Liver (tissue), 8 donors: ENCODE measurements at regions not wholly inside any gene's neighbourhood (a gene's known extent, or its start where the extent isn't known, plus 50 kb on each side); places are given as distances from the start of the nearest gene placed in this dataset.

Experiments
- DNase-seq: peaks from one replicate; pipeline ENCODE4 v3.0.0-alpha.2; 2017; ENCODE audit warnings: low spot score
- H3K27ac ChIP-seq, 2 donors: one replicate each; pipeline ENCODE4 v1.7.0; 2013; ENCODE audit warnings: inconsistent platforms in 2 of 2, low read length in 2 of 2, control low read depth in 1 of 2, low read depth in 1 of 2, mild to moderate bottlenecking in 1 of 2
- H3K27me3 ChIP-seq, 4 donors: one replicate each; pipeline versions ENCODE4 v1.6.1 to v1.7.0; 2013; ENCODE audit warnings: low read length in 3 of 4, inconsistent platforms in 1 of 4, mild to moderate bottlenecking in 1 of 4, moderate library complexity in 1 of 4; ENCODE audit not compliant: control insufficient read depth in 4 of 4, insufficient read depth in 4 of 4
- H3K36me3 ChIP-seq, 4 donors: one replicate each; pipeline versions ENCODE4 v1.6.1 to v1.7.0; 2013; ENCODE audit warnings: low read length in 3 of 4, mild to moderate bottlenecking in 3 of 4, low read depth in 1 of 4, moderate library complexity in 1 of 4; ENCODE audit not compliant: control insufficient read depth in 4 of 4, insufficient read depth in 3 of 4
- H3K4me1 ChIP-seq, 4 donors: one replicate each; pipeline versions ENCODE4 v1.6.1 to v1.7.0; 2013; ENCODE audit warnings: low read length in 3 of 4, mild to moderate bottlenecking in 3 of 4, moderate library complexity in 1 of 4; ENCODE audit not compliant: control insufficient read depth in 4 of 4, insufficient read depth in 4 of 4
- H3K4me3 ChIP-seq, 3 donors: one replicate each; pipeline versions ENCODE4 v1.6.1 to v1.7.0; 2013; ENCODE audit warnings: low read length in 3 of 3, control low read depth in 1 of 3, low read depth in 1 of 3, mild to moderate bottlenecking in 1 of 3
- H3K9ac ChIP-seq, 2 donors: one replicate each; pipeline ENCODE4 v1.7.0; 2013; ENCODE audit warnings: low read length in 2 of 2, mild to moderate bottlenecking in 2 of 2, moderate library complexity in 2 of 2, control low read depth in 1 of 2, low read depth in 1 of 2
- H3K9me3 ChIP-seq, 4 donors: one replicate each; pipeline versions ENCODE4 v1.6.1 to v1.7.0; 2013; ENCODE audit warnings: low read length in 3 of 4; ENCODE audit not compliant: control insufficient read depth in 4 of 4
- FOXA1 ChIP-seq: IDR thresholded peaks from 2 replicates; pipeline ENCODE4 v1.6.1; 2016; ENCODE audit warnings: antibody characterized with exemption
- FOXA2 ChIP-seq: IDR thresholded peaks from 2 replicates; pipeline ENCODE4 v1.6.1; 2016; ENCODE audit warnings: antibody characterized with exemption
- GABPA ChIP-seq, 2 donors: IDR thresholded peaks in 1 of 2; conservative IDR thresholded peaks in 1 of 2; 2 replicates each; pipeline ENCODE4 v1.6.1; 2016; ENCODE audit warnings: antibody characterized with exemption in 2 of 2, mild to moderate bottlenecking in 1 of 2, moderate library complexity in 1 of 2
- HNF4G ChIP-seq: IDR thresholded peaks from 2 replicates; pipeline ENCODE4 v1.6.1; 2016; ENCODE audit warnings: antibody characterized with exemption
- JUND ChIP-seq, 2 donors: IDR thresholded peaks; 2 replicates each; pipeline ENCODE4 v1.6.1; 2016; ENCODE audit warnings: antibody characterized with exemption in 2 of 2
- MAX ChIP-seq: IDR thresholded peaks from 2 replicates; pipeline ENCODE4 v1.6.1; 2016; ENCODE audit warnings: antibody characterized with exemption
- NR2F2 ChIP-seq: IDR thresholded peaks from 2 replicates; pipeline ENCODE4 v1.6.1; 2016; ENCODE audit warnings: antibody characterized with exemption
- RXRA ChIP-seq, 2 donors: IDR thresholded peaks; 2 replicates each; pipeline ENCODE4 v1.6.1; 2017 to 2018; ENCODE audit warnings: antibody characterized with exemption in 2 of 2, mild to moderate bottlenecking in 1 of 2
- WGBS: extraction: QIAGEN DNeasy Blood & Tissue Kit; methylation state at CpG from one replicate; pipeline ENCODE4 v1.1.7; 2013; 5-methylcytosine and 5-hydroxymethylcytosine counted together
- TF ChIP-seq, protein P1 (sequence below): IDR thresholded peaks from 2 replicates; pipeline ENCODE4 v1.6.1; 2016; ENCODE audit warnings: antibody characterized with exemption
- TF ChIP-seq, protein P2 (sequence below): IDR thresholded peaks from 2 replicates; pipeline ENCODE4 v1.6.1; 2016; ENCODE audit warnings: antibody characterized with exemption, mild to moderate bottlenecking
- TF ChIP-seq, protein P3 (sequence below): fragments of 150-350 bp; IDR thresholded peaks from 2 replicates; pipeline ENCODE4 v1.5.1; 2017; ENCODE audit warnings: improper control_type of control experiment, low read depth, low read length; ENCODE audit not compliant: missing input control
- TF ChIP-seq, protein P4 (sequence below): IDR thresholded peaks from 2 replicates; pipeline ENCODE4 v1.6.1; 2016; ENCODE audit warnings: antibody characterized with exemption
- donor health status: healthy.
- donor health status: healthy.
- donor health status: healthy.
- donor health status: healthy.
- donor health status: healthy.

GRCh38 chr1:87246436-87246835 is 82.2 kb upstream of the LMO4 start:
- no peaks in the 10 kb centered on the region for H3K4me1 ChIP-seq
- no peak overlapping the region for H3K9ac ChIP-seq
- no peak for DNase-seq
- peaks cover 0 to 3% (median 0%) of the 10 kb centered on the region in 4 donors for H3K27me3 ChIP-seq
- no peak overlapping the region for H3K27ac ChIP-seq
- no peak for TF ChIP-seq JUND (IDR thresholded peaks at IDR 0.05)
- TF ChIP-seq NR2F2 = no peak
- TF ChIP-seq HNF4G = no peak
- TF ChIP-seq, protein P1, sequence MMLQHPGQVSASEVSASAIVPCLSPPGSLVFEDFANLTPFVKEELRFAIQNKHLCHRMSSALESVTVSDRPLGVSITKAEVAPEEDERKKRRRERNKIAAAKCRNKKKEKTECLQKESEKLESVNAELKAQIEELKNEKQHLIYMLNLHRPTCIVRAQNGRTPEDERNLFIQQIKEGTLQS = no peak
- TF ChIP-seq, protein P2, sequence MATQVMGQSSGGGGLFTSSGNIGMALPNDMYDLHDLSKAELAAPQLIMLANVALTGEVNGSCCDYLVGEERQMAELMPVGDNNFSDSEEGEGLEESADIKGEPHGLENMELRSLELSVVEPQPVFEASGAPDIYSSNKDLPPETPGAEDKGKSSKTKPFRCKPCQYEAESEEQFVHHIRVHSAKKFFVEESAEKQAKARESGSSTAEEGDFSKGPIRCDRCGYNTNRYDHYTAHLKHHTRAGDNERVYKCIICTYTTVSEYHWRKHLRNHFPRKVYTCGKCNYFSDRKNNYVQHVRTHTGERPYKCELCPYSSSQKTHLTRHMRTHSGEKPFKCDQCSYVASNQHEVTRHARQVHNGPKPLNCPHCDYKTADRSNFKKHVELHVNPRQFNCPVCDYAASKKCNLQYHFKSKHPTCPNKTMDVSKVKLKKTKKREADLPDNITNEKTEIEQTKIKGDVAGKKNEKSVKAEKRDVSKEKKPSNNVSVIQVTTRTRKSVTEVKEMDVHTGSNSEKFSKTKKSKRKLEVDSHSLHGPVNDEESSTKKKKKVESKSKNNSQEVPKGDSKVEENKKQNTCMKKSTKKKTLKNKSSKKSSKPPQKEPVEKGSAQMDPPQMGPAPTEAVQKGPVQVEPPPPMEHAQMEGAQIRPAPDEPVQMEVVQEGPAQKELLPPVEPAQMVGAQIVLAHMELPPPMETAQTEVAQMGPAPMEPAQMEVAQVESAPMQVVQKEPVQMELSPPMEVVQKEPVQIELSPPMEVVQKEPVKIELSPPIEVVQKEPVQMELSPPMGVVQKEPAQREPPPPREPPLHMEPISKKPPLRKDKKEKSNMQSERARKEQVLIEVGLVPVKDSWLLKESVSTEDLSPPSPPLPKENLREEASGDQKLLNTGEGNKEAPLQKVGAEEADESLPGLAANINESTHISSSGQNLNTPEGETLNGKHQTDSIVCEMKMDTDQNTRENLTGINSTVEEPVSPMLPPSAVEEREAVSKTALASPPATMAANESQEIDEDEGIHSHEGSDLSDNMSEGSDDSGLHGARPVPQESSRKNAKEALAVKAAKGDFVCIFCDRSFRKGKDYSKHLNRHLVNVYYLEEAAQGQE = no peak
- no peak for TF ChIP-seq MAX
- TF ChIP-seq, protein P3, sequence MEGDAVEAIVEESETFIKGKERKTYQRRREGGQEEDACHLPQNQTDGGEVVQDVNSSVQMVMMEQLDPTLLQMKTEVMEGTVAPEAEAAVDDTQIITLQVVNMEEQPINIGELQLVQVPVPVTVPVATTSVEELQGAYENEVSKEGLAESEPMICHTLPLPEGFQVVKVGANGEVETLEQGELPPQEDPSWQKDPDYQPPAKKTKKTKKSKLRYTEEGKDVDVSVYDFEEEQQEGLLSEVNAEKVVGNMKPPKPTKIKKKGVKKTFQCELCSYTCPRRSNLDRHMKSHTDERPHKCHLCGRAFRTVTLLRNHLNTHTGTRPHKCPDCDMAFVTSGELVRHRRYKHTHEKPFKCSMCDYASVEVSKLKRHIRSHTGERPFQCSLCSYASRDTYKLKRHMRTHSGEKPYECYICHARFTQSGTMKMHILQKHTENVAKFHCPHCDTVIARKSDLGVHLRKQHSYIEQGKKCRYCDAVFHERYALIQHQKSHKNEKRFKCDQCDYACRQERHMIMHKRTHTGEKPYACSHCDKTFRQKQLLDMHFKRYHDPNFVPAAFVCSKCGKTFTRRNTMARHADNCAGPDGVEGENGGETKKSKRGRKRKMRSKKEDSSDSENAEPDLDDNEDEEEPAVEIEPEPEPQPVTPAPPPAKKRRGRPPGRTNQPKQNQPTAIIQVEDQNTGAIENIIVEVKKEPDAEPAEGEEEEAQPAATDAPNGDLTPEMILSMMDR = no peak
- TF ChIP-seq RXRA (IDR thresholded peaks at IDR 0.05) = no peak
- TF ChIP-seq, protein P4, sequence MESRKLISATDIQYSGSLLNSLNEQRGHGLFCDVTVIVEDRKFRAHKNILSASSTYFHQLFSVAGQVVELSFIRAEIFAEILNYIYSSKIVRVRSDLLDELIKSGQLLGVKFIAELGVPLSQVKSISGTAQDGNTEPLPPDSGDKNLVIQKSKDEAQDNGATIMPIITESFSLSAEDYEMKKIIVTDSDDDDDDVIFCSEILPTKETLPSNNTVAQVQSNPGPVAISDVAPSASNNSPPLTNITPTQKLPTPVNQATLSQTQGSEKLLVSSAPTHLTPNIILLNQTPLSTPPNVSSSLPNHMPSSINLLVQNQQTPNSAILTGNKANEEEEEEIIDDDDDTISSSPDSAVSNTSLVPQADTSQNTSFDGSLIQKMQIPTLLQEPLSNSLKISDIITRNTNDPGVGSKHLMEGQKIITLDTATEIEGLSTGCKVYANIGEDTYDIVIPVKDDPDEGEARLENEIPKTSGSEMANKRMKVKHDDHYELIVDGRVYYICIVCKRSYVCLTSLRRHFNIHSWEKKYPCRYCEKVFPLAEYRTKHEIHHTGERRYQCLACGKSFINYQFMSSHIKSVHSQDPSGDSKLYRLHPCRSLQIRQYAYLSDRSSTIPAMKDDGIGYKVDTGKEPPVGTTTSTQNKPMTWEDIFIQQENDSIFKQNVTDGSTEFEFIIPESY = no peak
- no peak for TF ChIP-seq FOXA2
- no peaks in the 10 kb centered on the region for H3K36me3 ChIP-seq
- H3K9me3 ChIP-seq = no peaks in the 10 kb centered on the region
- H3K4me3 ChIP-seq = no peak overlapping the region
- WGBS = 87% methylated on average over 5 of the region's 5 CpGs

DNA sequence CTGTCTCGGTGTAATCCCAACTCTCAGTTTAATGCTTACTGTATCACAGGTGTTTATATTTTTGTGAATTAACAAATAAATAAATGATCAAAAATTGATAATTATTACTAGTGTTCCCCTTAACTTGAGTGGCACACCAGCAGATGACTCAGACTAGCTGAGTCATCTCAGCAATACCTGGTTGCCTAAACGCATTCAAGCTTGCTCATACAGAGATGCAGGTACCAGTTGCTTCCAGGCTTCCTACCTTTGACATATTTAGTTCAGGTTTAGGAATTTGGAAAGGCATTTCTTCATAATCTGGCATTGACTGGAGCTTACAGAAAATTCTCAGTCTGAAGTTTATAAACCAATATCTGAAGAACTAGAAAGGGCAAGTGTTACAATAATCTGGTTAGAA is 78.9 kb upstream of the LMO4 start:
- Histone ChIP-seq H3K9me3 (peaks cover 0 to 3% (median 0%) of the 10 kb centered on the region in 4 donors), H3K27ac (no peak overlapping the region), H3K4me1 (no peaks in the 10 kb centered on the region), H3K27me3 (peaks cover 0 to 3% (median 0%) of the 10 kb centered on the region in 4 donors), H3K36me3 (no peaks in the 10 kb centered on the region), H3K9ac (no peak overlapping the region), H3K4me3 (no peak overlapping the region)
- TF ChIP-seq FOXA2 (no peak), FOXA1 (no peak), GABPA (IDR thresholded peaks at IDR 0.05 in 1 of 2, conservative IDR thresholded peaks at IDR 0.05 in 1 of 2) (no peak)
- TF ChIP-seq, protein P3 = no peak
- DNase-seq = no peak
- WGBS = 91% methylated on average over 2 of the region's 2 CpGs
